ENCODE measurements at regions not wholly inside any gene's neighbourhood (a gene's known extent, or its start where the extent isn't known, plus 50 kb on each side); places are given as distances from the start of the nearest gene placed in this dataset.

GRCh38 chr11:39712581-39712980 is 1746.9 kb downstream of the LRRC4C start:
- ChIA-PET CTCF (ENCODE audit: unreplicated experiment) (no interaction called here), POLR2A (no interaction called here)
- Histone ChIP-seq H3K9me2 (ENCODE audit: insufficient read depth, low read length) (no peaks in the 10 kb centered on the region), H3K36me3 (ENCODE audit: insufficient read depth, low read length) (no peaks in the 10 kb centered on the region), H4K20me1 (ENCODE audit: insufficient read depth, low read length) (no peaks in the 10 kb centered on the region), H3K4me1 (ENCODE audit: insufficient read depth, low read length, poor library complexity, severe bottlenecking) (no peaks in the 10 kb centered on the region), H3K27ac (ENCODE audit: low read depth, low read length, poor library complexity, severe bottlenecking) (no peak overlapping the region), H3K79me2 (ENCODE audit: insufficient read depth, low read depth, low read length) (no peaks in the 10 kb centered on the region), H3K9me3 (ENCODE audit: low read length) (no peaks in the 10 kb centered on the region), H3K4me3 (ENCODE audit: low read depth, low read length, poor library complexity, severe bottlenecking) (no peak overlapping the region), H3K4me2 (ENCODE audit: low read length) (no peak overlapping the region), H2AFZ (ENCODE audit: low read length) (no peak overlapping the region)
- TF ChIP-seq EZH2phosphoT487 (IDR thresholded peaks at IDR 0.05; ENCODE audit: borderline replicate concordance, low read depth, low read length): no peak
- TF ChIP-seq, protein P1, sequence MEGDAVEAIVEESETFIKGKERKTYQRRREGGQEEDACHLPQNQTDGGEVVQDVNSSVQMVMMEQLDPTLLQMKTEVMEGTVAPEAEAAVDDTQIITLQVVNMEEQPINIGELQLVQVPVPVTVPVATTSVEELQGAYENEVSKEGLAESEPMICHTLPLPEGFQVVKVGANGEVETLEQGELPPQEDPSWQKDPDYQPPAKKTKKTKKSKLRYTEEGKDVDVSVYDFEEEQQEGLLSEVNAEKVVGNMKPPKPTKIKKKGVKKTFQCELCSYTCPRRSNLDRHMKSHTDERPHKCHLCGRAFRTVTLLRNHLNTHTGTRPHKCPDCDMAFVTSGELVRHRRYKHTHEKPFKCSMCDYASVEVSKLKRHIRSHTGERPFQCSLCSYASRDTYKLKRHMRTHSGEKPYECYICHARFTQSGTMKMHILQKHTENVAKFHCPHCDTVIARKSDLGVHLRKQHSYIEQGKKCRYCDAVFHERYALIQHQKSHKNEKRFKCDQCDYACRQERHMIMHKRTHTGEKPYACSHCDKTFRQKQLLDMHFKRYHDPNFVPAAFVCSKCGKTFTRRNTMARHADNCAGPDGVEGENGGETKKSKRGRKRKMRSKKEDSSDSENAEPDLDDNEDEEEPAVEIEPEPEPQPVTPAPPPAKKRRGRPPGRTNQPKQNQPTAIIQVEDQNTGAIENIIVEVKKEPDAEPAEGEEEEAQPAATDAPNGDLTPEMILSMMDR (conservative IDR thresholded peaks at IDR 0.05; ENCODE audit: low read length): no peak
- intact Hi-C loops (cut with micrococcal nuclease; ENCODE audit: unreplicated experiment): no loop called here
- no TSS peak for BruUV-seq (replicated peaks)
- no peak for DNase-seq (ENCODE audit: low spot score)

DNA sequence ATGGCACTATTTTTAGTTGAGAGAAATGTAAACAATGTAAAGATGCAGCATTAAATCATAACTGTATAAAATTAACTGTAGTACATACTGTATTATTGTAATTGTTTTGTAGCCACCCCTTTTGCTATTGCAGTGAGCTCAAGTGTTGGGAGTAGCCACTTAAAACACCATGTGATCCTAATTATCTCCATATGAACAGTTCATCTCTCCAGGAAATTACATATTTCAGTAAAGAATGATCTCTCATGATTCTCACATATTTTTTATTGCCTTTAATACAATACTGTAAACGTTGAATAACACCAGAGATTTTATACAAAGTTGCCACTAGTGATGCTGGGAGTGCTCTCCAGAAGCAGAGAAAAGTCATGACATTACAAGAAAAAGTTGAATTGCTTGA is 1768.6 kb downstream of the LRRC4C start:
- intact Hi-C loops (cut with micrococcal nuclease; ENCODE audit: unreplicated experiment): no loop called here
- Histone ChIP-seq H3K4me3 (ENCODE audit: low read depth, low read length, poor library complexity, severe bottlenecking) (no peak overlapping the region), H3K79me2 (ENCODE audit: insufficient read depth, low read depth, low read length) (no peaks in the 10 kb centered on the region), H3K4me2 (ENCODE audit: low read length) (no peak overlapping the region), H3K9me2 (ENCODE audit: insufficient read depth, low read length) (no peaks in the 10 kb centered on the region), H3K4me1 (ENCODE audit: insufficient read depth, low read length, poor library complexity, severe bottlenecking) (no peaks in the 10 kb centered on the region), H3K9me3 (ENCODE audit: low read length) (no peaks in the 10 kb centered on the region), H2AFZ (ENCODE audit: low read length) (no peak overlapping the region), H3K27ac (ENCODE audit: low read depth, low read length, poor library complexity, severe bottlenecking) (no peak overlapping the region), H3K36me3 (ENCODE audit: insufficient read depth, low read length) (no peaks in the 10 kb centered on the region), H4K20me1 (ENCODE audit: insufficient read depth, low read length) (no peaks in the 10 kb centered on the region)
- no peak for DNase-seq (ENCODE audit: low spot score)
- TF ChIP-seq, protein P1 (conservative IDR thresholded peaks at IDR 0.05; ENCODE audit: low read length): no peak
- no peak for TF ChIP-seq EZH2phosphoT487 (IDR thresholded peaks at IDR 0.05; ENCODE audit: borderline replicate concordance, low read depth, low read length)
- BruUV-seq (replicated peaks): no TSS peak
- ChIA-PET POLR2A (interaction anchor here (0.6 kb wide), 1 partner anchor 866 kb away, joined by 3 read pairs; no protein-coding TSS in a partner anchor), CTCF (ENCODE audit: unreplicated experiment) (interaction anchor here (0.5 kb wide), 1 partner anchor 790 kb away, joined by 4 read pairs; no protein-coding TSS in a partner anchor)

GRCh38 chr11:39683951-39684554 is 1775.4 kb downstream of the LRRC4C start:
- intact Hi-C loops (cut with micrococcal nuclease; ENCODE audit: unreplicated experiment): no loop called here
- DNase-seq (ENCODE audit: low spot score): no peak
- Histone ChIP-seq H3K27ac (ENCODE audit: low read depth, low read length, poor library complexity, severe bottlenecking) (no peak overlapping the region), H3K4me1 (ENCODE audit: insufficient read depth, low read length, poor library complexity, severe bottlenecking) (no peaks in the 10 kb centered on the region), H3K4me2 (ENCODE audit: low read length) (no peak overlapping the region), H2AFZ (ENCODE audit: low read length) (no peak overlapping the region), H3K9me2 (ENCODE audit: insufficient read depth, low read length) (no peaks in the 10 kb centered on the region), H3K4me3 (ENCODE audit: low read depth, low read length, poor library complexity, severe bottlenecking) (no peak overlapping the region), H3K9me3 (ENCODE audit: low read length) (peaks cover 6% of the 10 kb centered on the region; the same call in 1 of the 2 replicates), H3K36me3 (ENCODE audit: insufficient read depth, low read length) (no peaks in the 10 kb centered on the region), H3K79me2 (ENCODE audit: insufficient read depth, low read depth, low read length) (no peaks in the 10 kb centered on the region), H4K20me1 (ENCODE audit: insufficient read depth, low read length) (no peaks in the 10 kb centered on the region)
- POLR2A ChIA-PET: no interaction called here
- TF ChIP-seq, protein P1 (conservative IDR thresholded peaks at IDR 0.05; ENCODE audit: low read length): no peak
- no peak for TF ChIP-seq EZH2phosphoT487 (IDR thresholded peaks at IDR 0.05; ENCODE audit: borderline replicate concordance, low read depth, low read length)
- CTCF ChIA-PET (ENCODE audit: unreplicated experiment): no interaction called here
- BruUV-seq (replicated peaks): no TSS peak
